ENCODE measurements at regions not wholly inside any gene's neighbourhood (a gene's known extent, or its start where the extent isn't known, plus 50 kb on each side); places are given as distances from the start of the nearest gene placed in this dataset.

- no peak for DNase-seq (ENCODE audit: low spot score)
- intact Hi-C loops (cut with DNase I) = no loop called here
These were observed 60.6 kb upstream of the CD34 start for GRCh38 chr1:207971331-207972219.

- DNase-seq (ENCODE audit: low spot score) = no peak
- intact Hi-C loops (cut with DNase I) = no loop called here
These were observed 59.7 kb upstream of the CD34 start for GRCh38 chr1:207970329-207971233.

GRCh38 chr1:207969528-207969927 is 58.6 kb upstream of the CD34 start:
- no peak for DNase-seq (ENCODE audit: low spot score)
- intact Hi-C loops (cut with DNase I) = loop anchor here in 1 of 2 donors (5.0 to 10.0 kb wide), 3 partner anchors 82 to 1945 kb away; partner anchors contain the start of gene CTSE

- DNase-seq (ENCODE audit: low spot score) = no peak
- intact Hi-C loops (cut with DNase I) = loop anchor here in 1 of 2 donors (5.0 to 10.0 kb wide), 3 partner anchors 81 to 1944 kb away; partner anchors contain the start of gene CTSE
These were observed 57.6 kb upstream of the CD34 start for GRCh38 chr1:207968521-207969009.

- no peak for DNase-seq (ENCODE audit: low spot score)
- intact Hi-C loops (cut with DNase I) = loop anchor here in 1 of 2 donors (5.0 to 10.0 kb wide), 3 partner anchors 80 to 1943 kb away; partner anchors contain the start of gene CTSE
These were observed 56.8 kb upstream of the CD34 start for GRCh38 chr1:207967703-207968102.

GRCh38 chr1:207966521-207966920 is 55.6 kb upstream of the CD34 start:
- intact Hi-C loops (cut with DNase I) = loop anchor here in 1 of 2 donors (5.0 to 10.0 kb wide), 3 partner anchors 79 to 1942 kb away; partner anchors contain the start of gene CTSE
- no peak for DNase-seq (ENCODE audit: low spot score)

- DNase-seq (ENCODE audit: low spot score) = no peak
- intact Hi-C loops (cut with DNase I) = loop anchor here in 1 of 2 donors (5.0 to 10.0 kb wide), 3 partner anchors 78 to 1941 kb away; partner anchors contain the start of gene CTSE
These were observed 54.8 kb upstream of the CD34 start for GRCh38 chr1:207965392-207966387.

- intact Hi-C loops (cut with DNase I) = loop anchor here (5.0 to 10.0 kb wide), 5 partner anchors 77 to 1940 kb away; partner anchors contain the start of genes CD55 (in 1 of the 2) and CTSE (in 1 of the 2)
- no peak for DNase-seq (ENCODE audit: low spot score)
These were observed 53.5 kb upstream of the CD34 start for GRCh38 chr1:207964195-207964966.

- DNase-seq (ENCODE audit: low spot score) = peak; percentile 97
- intact Hi-C loops (cut with DNase I) = loop anchor here (5.0 to 10.0 kb wide), 5 partner anchors 76 to 1939 kb away; partner anchors contain the start of genes CD55 (in 1 of the 2) and CTSE (in 1 of the 2)
These were observed 52.7 kb upstream of the CD34 start for GRCh38 chr1:207963427-207964194.

GRCh38 chr1:207962716-207963426 is 51.9 kb upstream of the CD34 start:
- intact Hi-C loops (cut with DNase I) = loop anchor here (5.0 to 10.0 kb wide), 5 partner anchors 76 to 1938 kb away; partner anchors contain the start of genes CD55 (in 1 of the 2) and CTSE (in 1 of the 2)
- DNase-seq (ENCODE audit: low spot score) = peak; percentile 85
